ENCODE measurements at regions not wholly inside any gene's neighbourhood (a gene's known extent, or its start where the extent isn't known, plus 50 kb on each side); places are given as distances from the start of the nearest gene placed in this dataset.

DNA sequence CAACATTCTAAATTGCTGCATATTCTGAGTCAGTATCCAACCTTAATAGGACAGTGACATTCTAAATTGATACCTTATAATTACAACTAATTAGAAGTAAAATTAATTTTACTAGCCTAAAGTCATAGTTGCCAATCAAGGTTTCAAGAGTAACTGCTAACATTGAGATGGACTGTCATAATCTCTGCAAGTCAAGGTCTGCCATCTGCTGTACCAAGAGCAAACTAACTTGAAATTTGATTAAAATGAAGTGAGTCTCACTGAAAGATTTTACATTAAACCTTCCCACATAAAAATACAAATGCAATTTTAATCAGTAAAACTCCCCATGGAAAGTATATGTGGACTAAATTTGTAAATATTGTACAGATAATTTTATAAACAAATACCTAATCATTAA lies 235.3 kb downstream of the PRDM9 start:
- TF ChIP-seq, protein P1, sequence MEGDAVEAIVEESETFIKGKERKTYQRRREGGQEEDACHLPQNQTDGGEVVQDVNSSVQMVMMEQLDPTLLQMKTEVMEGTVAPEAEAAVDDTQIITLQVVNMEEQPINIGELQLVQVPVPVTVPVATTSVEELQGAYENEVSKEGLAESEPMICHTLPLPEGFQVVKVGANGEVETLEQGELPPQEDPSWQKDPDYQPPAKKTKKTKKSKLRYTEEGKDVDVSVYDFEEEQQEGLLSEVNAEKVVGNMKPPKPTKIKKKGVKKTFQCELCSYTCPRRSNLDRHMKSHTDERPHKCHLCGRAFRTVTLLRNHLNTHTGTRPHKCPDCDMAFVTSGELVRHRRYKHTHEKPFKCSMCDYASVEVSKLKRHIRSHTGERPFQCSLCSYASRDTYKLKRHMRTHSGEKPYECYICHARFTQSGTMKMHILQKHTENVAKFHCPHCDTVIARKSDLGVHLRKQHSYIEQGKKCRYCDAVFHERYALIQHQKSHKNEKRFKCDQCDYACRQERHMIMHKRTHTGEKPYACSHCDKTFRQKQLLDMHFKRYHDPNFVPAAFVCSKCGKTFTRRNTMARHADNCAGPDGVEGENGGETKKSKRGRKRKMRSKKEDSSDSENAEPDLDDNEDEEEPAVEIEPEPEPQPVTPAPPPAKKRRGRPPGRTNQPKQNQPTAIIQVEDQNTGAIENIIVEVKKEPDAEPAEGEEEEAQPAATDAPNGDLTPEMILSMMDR (IDR thresholded peaks at IDR 0.05; ENCODE audit: low read length), result no peak
- no peak for TF ChIP-seq EZH2 (IDR thresholded peaks at IDR 0.05; ENCODE audit: borderline replicate concordance, low read length)
